Ishikawa (cell line): ENCODE measurements at regions not wholly inside any gene's neighbourhood (a gene's known extent, or its start where the extent isn't known, plus 50 kb on each side); places are given as distances from the start of the nearest gene placed in this dataset.

Experiments
- CEBPB ChIP-seq: IDR thresholded peaks from 2 replicates; pipeline ENCODE4 v1.6.1; 2012
- CREB1 ChIP-seq: IDR thresholded peaks from 2 replicates; pipeline ENCODE4 v1.6.1; 2012; ENCODE audit warnings: low read depth
- EGR1 ChIP-seq: IDR thresholded peaks from 2 replicates; pipeline ENCODE4 v1.6.1; 2012
- EP300 ChIP-seq: IDR thresholded peaks from 2 replicates; pipeline ENCODE4 v1.6.1; 2012; ENCODE audit warnings: borderline replicate concordance
- FOXM1 ChIP-seq: IDR thresholded peaks from 2 replicates; pipeline ENCODE4 v1.6.1; 2012; ENCODE audit warnings: low read depth, borderline replicate concordance
- NFIC ChIP-seq: IDR thresholded peaks from 2 replicates; pipeline ENCODE4 v1.6.1; 2012
- RAD21 ChIP-seq: IDR thresholded peaks from 2 replicates; pipeline ENCODE4 v1.6.1; 2012; ENCODE audit warnings: low read depth
- TAF1 ChIP-seq: IDR thresholded peaks from 2 replicates; pipeline ENCODE4 v1.6.1; 2012; ENCODE audit warnings: low read depth, mild to moderate bottlenecking
- TCF12 ChIP-seq: IDR thresholded peaks from 2 replicates; pipeline ENCODE4 v1.6.1; 2012; ENCODE audit warnings: low read depth
- TEAD4 ChIP-seq: IDR thresholded peaks from 2 replicates; pipeline ENCODE4 v1.6.1; 2012
- YY1 ChIP-seq: IDR thresholded peaks from 2 replicates; pipeline ENCODE4 v1.6.1; 2012; ENCODE audit warnings: low read depth
- ZBTB7A ChIP-seq: IDR thresholded peaks from 2 replicates; pipeline ENCODE4 v1.6.1; 2012; ENCODE audit warnings: low read depth
- TF ChIP-seq, protein P1 (sequence below): IDR thresholded peaks from 2 replicates; pipeline ENCODE4 v1.6.1; 2012; ENCODE audit warnings: low read depth, mild to moderate bottlenecking
- TF ChIP-seq, protein P2 (sequence below): IDR thresholded peaks from 2 replicates; pipeline ENCODE4 v1.6.1; 2012
- TF ChIP-seq, protein P3 (sequence below): IDR thresholded peaks from 2 replicates; pipeline ENCODE4 v1.6.1; 2012

DNA sequence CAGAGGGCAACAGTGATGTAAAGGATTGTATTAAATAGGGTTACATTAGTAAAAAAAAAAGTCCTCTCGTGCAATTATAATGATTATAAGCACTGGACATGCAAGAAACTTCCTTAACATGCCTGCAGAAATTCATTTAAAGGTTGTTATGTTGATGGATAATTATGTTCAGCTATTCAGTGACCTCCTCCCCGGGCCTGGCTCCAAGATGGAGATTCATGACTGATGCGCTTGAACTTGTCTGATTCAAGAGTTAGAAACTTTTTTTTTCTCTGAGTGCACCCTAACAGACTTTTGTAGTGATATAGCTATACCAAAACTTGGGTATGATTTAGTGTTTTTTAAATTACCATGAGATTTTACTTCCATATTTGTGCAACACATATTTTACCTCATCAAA, 1170.0 kb upstream of the CITED2 start:
- no peak for TF ChIP-seq RAD21
- TF ChIP-seq TCF12 = no peak
- TF ChIP-seq TEAD4 = no peak
- TF ChIP-seq FOXM1 = no peak
- TF ChIP-seq CREB1 = no peak
- TF ChIP-seq NFIC = no peak
- no peak for TF ChIP-seq TAF1
- TF ChIP-seq EP300 = no peak
- TF ChIP-seq YY1 = no peak
- TF ChIP-seq ZBTB7A = no peak
- TF ChIP-seq, protein P1, sequence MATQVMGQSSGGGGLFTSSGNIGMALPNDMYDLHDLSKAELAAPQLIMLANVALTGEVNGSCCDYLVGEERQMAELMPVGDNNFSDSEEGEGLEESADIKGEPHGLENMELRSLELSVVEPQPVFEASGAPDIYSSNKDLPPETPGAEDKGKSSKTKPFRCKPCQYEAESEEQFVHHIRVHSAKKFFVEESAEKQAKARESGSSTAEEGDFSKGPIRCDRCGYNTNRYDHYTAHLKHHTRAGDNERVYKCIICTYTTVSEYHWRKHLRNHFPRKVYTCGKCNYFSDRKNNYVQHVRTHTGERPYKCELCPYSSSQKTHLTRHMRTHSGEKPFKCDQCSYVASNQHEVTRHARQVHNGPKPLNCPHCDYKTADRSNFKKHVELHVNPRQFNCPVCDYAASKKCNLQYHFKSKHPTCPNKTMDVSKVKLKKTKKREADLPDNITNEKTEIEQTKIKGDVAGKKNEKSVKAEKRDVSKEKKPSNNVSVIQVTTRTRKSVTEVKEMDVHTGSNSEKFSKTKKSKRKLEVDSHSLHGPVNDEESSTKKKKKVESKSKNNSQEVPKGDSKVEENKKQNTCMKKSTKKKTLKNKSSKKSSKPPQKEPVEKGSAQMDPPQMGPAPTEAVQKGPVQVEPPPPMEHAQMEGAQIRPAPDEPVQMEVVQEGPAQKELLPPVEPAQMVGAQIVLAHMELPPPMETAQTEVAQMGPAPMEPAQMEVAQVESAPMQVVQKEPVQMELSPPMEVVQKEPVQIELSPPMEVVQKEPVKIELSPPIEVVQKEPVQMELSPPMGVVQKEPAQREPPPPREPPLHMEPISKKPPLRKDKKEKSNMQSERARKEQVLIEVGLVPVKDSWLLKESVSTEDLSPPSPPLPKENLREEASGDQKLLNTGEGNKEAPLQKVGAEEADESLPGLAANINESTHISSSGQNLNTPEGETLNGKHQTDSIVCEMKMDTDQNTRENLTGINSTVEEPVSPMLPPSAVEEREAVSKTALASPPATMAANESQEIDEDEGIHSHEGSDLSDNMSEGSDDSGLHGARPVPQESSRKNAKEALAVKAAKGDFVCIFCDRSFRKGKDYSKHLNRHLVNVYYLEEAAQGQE = no peak

DNA sequence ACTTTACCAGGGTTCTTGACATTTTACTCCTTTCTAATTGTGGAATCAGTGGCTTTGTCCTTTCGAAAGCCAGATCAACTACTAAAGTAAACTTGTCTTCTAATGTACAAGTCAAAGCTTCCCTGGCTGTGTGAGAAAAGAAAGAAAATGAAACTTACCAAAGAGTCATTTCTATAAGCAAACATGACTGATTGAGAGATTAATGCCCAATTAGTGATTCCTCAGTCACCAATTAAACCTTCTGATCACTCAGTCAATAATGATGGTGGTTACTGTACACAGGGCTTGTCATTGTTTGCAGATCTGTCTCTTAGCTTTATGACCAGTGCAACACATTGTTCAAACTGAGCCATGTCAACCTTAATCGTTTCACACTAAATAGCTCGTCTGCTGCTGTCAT, 1168.4 kb upstream of the CITED2 start:
- no peak for TF ChIP-seq TEAD4
- no peak for TF ChIP-seq EP300
- TF ChIP-seq, protein P1 = no peak
- TF ChIP-seq RAD21 = no peak
- no peak for TF ChIP-seq CEBPB
- no peak for TF ChIP-seq FOXM1
- TF ChIP-seq CREB1 = no peak
- TF ChIP-seq TCF12 = no peak
- TF ChIP-seq NFIC = no peak
- TF ChIP-seq, protein P2, sequence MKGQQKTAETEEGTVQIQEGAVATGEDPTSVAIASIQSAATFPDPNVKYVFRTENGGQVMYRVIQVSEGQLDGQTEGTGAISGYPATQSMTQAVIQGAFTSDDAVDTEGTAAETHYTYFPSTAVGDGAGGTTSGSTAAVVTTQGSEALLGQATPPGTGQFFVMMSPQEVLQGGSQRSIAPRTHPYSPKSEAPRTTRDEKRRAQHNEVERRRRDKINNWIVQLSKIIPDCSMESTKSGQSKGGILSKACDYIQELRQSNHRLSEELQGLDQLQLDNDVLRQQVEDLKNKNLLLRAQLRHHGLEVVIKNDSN = no peak
- no peak for TF ChIP-seq EGR1
- TF ChIP-seq, protein P3, sequence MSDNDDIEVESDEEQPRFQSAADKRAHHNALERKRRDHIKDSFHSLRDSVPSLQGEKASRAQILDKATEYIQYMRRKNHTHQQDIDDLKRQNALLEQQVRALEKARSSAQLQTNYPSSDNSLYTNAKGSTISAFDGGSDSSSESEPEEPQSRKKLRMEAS = no peak
- no peak for TF ChIP-seq TAF1
- TF ChIP-seq YY1 = no peak
- TF ChIP-seq ZBTB7A = no peak

DNA sequence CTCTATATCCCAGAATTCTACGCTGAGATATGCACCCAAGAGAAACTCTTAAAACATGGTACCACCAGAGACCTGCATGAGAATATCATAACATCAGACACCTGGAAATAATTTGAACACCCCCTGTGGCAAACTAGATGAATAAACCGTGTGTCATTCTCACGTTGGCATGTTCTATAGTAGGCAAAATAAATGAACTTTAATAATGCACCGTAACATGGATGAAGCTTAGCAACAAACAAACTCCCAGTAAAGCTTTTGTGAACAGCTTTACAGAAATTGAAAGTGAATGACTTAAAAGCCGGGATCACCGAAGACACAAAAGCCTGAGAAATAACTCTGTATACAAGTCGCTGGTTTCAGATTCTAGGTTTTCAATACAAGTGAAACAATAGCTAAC, 1166.8 kb upstream of the CITED2 start:
- TF ChIP-seq TAF1 = no peak
- no peak for TF ChIP-seq TEAD4
- no peak for TF ChIP-seq EGR1
- TF ChIP-seq RAD21 = no peak
- no peak for TF ChIP-seq CREB1

DNA sequence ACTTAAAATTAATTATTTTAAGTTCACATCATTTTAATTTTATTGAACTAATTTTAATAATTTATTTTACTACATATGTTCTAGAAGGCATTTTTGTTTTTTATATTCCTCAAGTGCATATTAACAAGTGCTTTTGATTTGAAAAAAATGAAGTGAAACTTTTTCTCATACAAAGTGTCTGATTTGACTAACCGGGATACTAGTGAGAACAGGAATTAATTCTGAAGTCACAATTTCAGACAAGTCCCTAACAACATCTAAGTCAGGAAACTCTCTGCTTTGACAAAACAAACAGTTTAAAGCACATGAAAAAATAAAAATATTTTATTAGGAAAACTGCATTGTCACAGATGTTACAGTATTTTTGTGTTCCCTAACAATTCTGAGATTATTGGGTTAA, 1166.3 kb upstream of the CITED2 start:
- TF ChIP-seq TCF12 = no peak
- no peak for TF ChIP-seq TAF1
- no peak for TF ChIP-seq FOXM1
- TF ChIP-seq EP300 = no peak
- TF ChIP-seq, protein P1 = no peak

DNA sequence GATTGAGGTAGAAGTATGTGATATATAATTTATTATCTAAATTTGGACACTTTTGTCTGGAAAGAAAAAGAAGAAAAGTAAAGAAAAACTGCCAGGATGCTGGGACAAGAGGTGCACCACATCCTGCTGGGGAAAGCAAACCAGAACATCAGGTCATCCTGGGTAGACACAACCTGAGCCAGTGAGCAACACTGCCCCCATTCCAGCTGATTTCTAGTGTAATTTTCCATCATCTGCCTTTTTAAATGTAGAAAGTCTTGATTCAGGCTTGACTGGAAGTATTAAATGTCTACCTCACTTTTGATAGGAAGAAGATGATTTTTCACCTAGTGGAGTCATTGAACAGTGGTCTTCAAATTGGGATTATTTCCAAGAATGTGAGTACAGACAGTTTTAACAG, 1164.5 kb upstream of the CITED2 start:
- TF ChIP-seq ZBTB7A (no peak), EP300 (no peak), CEBPB (no peak), CREB1 (no peak), TEAD4 (no peak), EGR1 (no peak), TCF12 (no peak), NFIC (no peak), YY1 (no peak), RAD21 (no peak), FOXM1 (no peak)
- TF ChIP-seq, protein P2 = no peak
- TF ChIP-seq, protein P3 = no peak
